GM18511 (cell line): ENCODE measurements at regions not wholly inside any gene's neighbourhood (a gene's known extent, or its start where the extent isn't known, plus 50 kb on each side); places are given as distances from the start of the nearest gene placed in this dataset.
"Not testable (repeated sequence)": the region's sequence is repeated elsewhere in the genome, so short reads cannot be mapped to it uniquely, and the experiment has no call there.

Experiments used
- ATAC-seq: cut with Tn5 transposase; IDR thresholded peaks from one replicate; pipeline ENCODE4 v1.9.1; 2021; ENCODE audit warnings: mild to moderate bottlenecking, moderate library complexity; ENCODE audit not compliant: unreplicated experiment

- ATAC-seq, result no peak
These were observed 468.1 kb upstream of the DPP6 start for GRCh38 chr7:153584132-153584531.

GRCh38 chr7:153588586-153588985 is 463.6 kb upstream of the DPP6 start:
- no peak for ATAC-seq

GRCh38 chr7:153590136-153590535 is 462.1 kb upstream of the DPP6 start:
- ATAC-seq, result no peak

GRCh38 chr7:153590571-153590970 is 461.6 kb upstream of the DPP6 start:
- no peak for ATAC-seq

- no peak for ATAC-seq
These were observed 444.8 kb upstream of the DPP6 start for GRCh38 chr7:153607354-153607753.

GRCh38 chr7:153616711-153617325 is 435.4 kb upstream of the DPP6 start:
- no peak for ATAC-seq

GRCh38 chr7:153627323-153627722 is 424.9 kb upstream of the DPP6 start:
- ATAC-seq, result no peak

GRCh38 chr7:153628406-153628805 is 423.8 kb upstream of the DPP6 start:
- no peak for ATAC-seq

GRCh38 chr7:153628825-153629224 is 423.4 kb upstream of the DPP6 start:
- no peak for ATAC-seq

- ATAC-seq, result no peak
These were observed 413.3 kb upstream of the DPP6 start for GRCh38 chr7:153638821-153639435.

- no peak for ATAC-seq
These were observed 411.6 kb upstream of the DPP6 start for GRCh38 chr7:153640586-153640985.

GRCh38 chr7:153641199-153641598 is 411.0 kb upstream of the DPP6 start:
- no peak for ATAC-seq

- ATAC-seq, result no peak
These were observed 409.2 kb upstream of the DPP6 start for GRCh38 chr7:153642989-153643388.

- ATAC-seq, result no peak
These were observed 394.9 kb upstream of the DPP6 start for GRCh38 chr7:153657182-153657800.

GRCh38 chr7:153675131-153675530 is 377.1 kb upstream of the DPP6 start:
- ATAC-seq, result no peak

- ATAC-seq, result no peak
These were observed 369.6 kb upstream of the DPP6 start for GRCh38 chr7:153682628-153683027.

GRCh38 chr7:153696242-153696641 is 356.0 kb upstream of the DPP6 start:
- no peak for ATAC-seq

GRCh38 chr7:153698046-153698445 is 354.2 kb upstream of the DPP6 start:
- ATAC-seq, result no peak

GRCh38 chr7:153701678-153702077 is 350.5 kb upstream of the DPP6 start:
- ATAC-seq, result no peak

GRCh38 chr7:153723892-153724291 is 328.3 kb upstream of the DPP6 start:
- ATAC-seq, result not testable (repeated sequence)

GRCh38 chr7:153731504-153731903 is 320.7 kb upstream of the DPP6 start:
- not testable (repeated sequence) for ATAC-seq

GRCh38 chr7:153743434-153743833 is 308.8 kb upstream of the DPP6 start:
- ATAC-seq, result not testable (repeated sequence)
